Activated CD4-positive, alpha-beta T cell treated with anti-CD3 and anti-CD28 coated beads, Interleukin-2, amount 50 U/mL, for 48 hours (primary cell): ENCODE measurements at regions not wholly inside any gene's neighbourhood (a gene's known extent, or its start where the extent isn't known, plus 50 kb on each side); places are given as distances from the start of the nearest gene placed in this dataset.
"Not testable (repeated sequence)": the region's sequence is repeated elsewhere in the genome, so short reads cannot be mapped to it uniquely, and the experiment has no call there.

Experiments used
- DNase-seq, 2 experiments: peaks; one replicate each; pipeline ENCODE4 v3.0.0-alpha.2; 2020

DNA sequence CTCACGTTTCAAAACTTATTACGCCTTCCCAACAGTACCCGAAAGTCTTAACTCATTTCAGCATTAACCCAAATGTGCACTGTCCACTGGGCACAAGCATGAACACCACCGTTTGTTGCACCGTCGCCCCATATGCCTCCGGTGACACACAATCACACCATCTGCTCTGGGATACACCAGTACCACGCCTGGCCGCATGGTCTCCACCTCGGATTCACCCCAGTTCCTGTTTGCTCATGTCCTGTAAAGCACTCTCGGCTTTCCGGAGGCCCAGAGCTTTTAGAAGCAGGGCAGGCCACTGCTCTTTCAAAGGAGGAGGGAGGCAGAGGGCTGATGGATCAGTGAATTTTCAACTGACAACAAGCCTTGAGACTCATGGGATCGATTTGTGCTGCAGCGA, 1570.0 kb upstream of the DEFB115 start:
- DNase-seq = no peak

DNA sequence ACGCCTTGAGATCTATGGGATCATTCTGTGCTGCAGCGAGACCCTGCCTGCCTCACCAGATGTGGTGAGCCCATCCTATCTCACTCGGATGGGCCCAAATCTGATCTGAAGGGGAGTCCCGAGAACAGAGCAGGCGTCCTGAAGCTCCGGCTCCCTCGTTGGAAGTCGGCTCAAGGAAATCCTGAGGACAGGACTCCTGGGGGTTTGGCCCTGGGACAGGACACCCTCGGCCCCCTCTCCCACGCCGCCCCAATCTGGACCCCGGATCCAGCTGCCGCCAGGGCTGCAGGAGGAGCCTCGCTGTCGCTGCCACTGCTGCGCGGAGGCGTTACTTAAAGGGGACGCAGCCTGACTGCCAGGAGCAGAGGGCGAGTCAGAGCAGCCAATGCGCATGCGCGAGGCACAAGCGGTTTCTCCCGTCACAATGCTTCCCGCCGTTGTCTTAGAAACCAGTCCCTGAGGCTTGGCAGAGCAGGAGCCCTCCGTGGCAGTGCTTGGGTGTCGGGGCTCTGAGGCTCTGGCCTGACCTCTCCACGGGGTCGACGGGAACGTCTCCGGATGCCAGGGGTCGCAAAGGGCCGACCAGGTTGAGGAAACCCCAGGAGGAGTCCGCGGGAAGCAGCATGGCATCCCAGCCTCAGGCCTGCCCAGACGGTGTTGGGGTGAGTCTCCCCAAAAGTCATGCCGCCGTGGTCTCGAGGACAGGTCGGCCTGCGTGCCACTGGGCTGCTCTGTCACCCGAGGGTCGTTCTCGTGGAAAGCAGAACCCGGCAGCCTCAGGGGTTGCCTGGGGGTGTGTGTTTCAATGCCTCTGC, 1567.8 kb upstream of the DEFB115 start:
- DNase-seq = no peak

DNA sequence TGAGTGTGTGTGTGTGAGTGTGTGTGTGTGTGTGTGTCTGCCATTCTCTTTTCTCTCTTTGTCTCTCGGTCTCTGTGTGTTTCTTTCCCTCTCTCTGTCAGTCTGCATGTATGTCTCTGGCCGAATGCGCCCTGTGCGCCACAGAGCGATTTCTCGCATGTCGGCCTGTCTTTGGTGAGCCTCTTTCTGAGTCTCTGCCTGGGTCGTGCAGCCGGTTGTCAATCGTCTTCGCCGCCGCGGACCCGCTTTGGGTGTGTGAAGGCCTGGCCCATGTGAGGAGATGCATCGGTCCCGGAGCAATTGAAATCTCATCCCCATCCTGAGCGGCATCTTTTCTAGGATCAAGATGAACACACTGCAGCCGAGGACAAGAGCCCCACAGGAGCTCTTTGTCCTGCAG, 1567.2 kb upstream of the DEFB115 start:
- no peak for DNase-seq

DNA sequence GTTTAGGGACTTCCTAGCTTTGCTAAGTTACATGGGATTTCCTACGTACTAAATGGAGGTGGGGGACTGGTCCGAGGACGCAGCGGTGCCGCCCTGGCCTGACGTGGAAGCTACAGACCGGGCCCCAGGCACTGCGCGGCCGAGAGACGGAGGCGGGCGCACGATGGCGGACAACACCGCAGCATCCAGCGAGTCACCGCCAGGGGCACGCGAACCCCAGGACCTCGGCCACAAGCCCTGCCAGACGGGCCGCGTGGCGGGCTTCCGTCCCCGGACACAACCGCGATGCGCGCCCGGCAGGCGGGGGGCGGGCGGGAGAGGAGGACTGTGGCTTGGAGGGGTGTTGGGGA, 1516.9 kb upstream of the DEFB115 start:
- no peak for DNase-seq

DNA sequence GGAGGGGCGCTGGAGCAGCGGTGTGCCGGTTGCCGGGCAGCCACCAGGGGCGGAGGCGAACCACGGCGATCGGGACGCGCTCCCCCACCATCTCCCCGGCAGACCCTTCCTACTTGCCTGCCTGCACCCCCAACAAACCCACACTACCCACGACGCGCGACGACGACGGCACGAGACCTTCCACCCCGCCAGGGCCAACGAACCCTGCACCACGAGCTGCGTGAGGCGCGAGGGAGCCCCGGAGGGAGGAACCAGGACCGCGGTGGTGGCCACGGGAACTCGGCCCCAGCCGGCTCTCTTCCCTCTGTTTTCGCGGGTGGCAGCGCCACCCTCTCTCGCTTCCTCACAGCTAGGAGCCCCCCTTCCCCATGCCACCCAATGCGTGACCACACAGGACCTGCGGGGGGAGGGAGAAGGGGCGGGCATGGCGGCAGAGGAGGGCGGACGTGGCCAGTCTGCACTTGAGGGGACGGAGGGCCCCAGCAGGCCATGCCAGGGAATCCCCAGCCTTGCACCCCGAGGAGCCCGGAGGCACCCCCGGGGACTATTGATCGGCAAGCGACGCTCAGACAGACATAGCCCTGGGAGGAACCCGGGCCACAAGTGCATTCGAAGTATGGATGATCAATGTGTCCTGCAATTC, 1516.4 kb upstream of the DEFB115 start:
- DNase-seq = no peak

DNA sequence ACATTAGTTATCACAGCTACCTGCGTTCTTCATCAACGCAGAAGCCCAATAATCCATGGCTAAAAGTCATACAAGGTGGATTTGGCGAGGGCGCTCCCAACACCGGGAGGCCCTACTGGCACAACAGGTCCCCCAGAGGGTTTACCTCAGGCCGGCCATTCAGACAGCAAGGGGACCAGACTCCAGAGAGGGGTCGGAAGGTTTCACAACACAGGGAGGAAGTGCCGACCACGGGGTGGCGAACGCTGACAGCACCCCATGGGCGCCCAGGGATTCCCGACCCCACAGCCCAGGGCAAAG, 1515.9 kb upstream of the DEFB115 start:
- DNase-seq = no peak

DNA sequence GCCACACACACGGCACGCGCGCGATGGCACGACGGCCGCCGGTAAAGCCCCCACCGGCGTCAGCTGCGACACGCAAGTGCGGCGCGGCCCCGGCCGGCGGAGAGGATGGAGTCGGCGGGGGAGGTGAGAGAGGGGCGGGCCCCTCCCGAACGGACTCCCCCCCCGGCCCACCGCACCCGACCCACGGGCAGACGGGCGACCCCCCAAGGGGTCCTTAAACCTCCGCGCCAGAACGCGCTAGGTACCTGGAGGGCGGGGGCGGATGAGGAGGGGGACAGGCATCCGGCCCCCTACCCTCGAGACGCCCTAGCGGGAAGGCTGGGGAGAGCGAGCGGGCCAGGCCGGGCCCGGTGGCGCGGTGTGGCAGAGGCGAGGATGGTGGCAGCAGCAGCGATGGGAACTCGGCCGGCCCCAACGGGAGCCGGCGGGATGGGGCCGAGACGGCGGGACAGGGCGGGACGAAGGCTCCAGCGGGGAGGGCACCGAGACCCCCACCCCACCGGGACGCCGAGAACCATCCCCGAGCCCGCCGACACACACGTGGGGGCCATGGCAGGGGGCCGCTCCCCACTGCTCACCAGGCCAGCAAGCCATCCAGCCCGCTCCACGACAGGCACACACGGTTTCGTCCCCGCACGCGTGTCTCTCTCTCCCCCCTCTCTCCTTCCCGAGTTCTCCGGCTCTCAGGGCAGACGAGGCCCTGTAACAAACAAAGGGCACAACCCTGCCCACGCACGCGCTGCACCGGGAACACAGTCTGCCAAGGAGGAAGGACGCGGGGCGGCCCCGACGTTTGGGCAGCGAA, 1515.4 kb upstream of the DEFB115 start:
- no peak for DNase-seq

DNA sequence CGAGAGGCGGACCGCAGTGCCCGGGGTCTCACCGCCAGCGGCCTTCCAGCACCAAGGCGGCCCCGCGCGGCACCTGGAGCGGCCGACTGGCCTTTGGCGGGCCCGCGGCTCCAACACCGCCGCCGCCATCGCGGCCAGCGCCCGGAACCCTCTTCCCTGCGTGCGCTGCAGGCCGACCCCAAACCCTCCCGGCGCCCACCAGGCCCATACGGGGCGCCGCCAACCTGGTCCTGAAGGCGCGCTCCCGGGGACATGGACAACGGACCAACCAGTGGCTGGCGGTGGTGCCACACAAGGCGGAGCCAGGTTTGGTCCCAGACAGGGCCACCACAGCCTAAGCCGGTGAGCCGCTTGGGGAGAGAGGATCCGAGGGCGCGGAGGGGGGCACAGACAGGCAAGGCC, 1514.8 kb upstream of the DEFB115 start:
- DNase-seq = no peak

DNA sequence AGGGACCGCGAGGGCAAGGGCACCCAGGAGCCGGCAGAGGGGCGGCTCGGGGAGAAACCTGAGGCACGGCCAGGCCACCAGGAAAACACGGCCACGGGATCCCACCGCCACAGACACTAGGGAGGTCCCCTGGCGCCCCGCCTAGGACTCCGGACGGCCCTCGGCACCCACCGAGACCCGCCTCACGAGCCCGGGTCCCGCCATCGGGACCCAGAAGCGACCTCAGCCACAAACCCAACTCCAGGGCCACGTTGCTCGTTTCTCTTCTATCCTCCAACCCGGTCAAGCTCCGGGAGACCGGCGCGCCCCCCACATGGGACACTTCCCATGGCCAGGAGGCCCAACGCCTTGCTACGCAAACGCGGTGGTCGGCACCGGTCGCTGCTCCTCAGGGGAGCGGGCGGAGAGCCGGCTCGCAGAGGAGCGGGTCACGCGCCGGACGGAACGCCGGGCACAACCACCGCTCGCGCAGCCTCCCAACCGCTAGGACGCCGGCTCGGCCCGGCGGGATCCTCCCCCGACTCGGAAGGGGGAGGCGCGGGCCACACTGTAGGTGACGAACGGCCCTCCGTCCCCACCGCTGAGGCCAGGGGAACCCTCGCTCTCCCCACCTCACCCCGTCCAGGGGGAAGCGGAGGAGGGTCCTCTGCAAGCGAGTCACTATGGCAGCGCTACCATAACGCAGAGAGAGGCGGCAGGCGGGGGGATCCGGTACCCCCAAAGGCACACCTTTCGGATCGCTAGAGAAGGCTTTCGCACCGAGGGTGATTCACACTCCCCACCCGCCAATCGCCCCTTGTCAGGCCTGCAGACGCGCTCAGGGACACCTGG, 1514.1 kb upstream of the DEFB115 start:
- DNase-seq = no peak

DNA sequence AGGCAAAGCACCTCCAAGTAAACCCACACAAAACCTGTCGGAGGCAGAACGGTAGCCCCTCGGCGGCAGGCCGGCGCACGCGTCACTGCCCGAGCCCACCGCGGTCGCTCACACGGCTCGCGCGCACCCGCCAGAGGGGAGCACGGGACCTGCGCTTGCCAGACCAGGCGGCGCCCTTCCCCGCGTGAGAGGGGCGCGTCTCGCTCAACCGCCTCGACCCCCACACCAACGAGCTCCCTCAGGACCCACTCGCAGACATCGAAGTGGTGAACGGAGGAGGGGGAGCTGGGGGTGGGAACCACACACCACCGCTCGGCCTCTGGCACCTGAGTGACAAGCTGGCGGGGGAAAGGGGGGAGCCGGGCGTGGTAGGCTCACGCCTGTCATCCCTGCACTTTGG, 1513.4 kb upstream of the DEFB115 start:
- DNase-seq = no peak

DNA sequence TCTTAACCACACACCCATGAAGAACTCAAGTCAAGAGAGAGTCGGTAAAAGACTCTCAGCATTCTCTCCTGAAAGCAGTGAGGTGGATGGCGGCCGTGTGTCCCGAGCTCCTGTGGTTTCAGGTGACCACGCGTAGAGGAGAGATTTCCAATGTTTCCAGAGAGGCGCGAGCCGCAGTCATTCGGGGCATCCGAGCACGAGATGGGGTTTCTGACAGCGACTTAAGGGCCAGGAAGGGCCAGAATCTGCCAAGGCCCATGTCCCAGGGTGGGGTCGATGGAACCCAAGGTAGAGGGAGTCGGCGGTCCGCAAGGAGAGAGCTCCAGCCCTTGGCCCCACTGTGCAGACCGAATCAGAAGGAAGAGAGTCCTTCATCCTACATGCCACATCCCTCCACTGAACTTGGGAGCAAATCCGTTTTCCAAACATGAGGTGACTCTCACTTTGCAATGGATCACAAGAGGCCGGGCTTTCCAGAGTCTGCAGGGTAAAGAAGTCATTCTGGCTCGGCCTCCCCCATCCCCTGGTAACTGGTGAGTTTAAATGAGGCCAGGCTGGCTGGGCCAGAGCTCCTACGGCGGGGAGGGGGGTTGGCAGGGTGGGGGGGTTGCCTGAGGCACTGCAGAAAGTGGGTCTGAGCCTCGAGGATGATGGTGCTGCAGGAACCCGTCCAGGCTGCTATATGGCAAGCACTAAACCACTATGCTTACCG, 1511.8 kb upstream of the DEFB115 start:
- not testable (repeated sequence) for DNase-seq

DNA sequence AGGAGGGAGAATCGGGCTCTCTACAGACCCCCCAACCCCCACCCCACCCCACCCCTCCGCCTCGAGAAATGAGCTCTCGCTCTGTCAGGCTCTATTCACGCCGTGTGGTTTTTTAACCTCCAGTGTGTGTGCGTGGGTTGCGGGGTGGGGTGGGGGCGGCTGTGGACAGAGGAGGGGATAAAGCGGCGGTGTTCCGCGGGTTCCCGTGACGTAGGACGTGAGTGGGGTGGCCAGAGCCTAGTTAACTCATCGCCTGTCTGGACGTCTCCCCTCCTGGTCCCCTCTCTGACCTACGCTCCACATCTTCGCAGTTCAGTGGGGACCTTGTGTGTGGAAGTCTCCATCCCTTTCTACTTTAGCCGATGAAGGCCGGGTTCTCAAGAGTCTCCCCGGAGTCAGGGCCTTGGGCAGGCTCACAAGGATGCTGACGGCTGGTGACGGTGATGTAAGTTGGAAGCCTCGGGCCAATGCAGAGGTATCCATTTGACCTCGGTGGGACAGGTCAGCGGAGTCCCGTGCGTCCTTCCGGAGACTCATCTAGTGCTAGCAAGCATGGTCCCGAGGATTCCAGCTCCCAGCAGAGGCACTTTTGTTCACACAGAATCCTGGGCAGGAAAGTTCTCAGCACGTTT, 1507.1 kb upstream of the DEFB115 start:
- no peak for DNase-seq

DNA sequence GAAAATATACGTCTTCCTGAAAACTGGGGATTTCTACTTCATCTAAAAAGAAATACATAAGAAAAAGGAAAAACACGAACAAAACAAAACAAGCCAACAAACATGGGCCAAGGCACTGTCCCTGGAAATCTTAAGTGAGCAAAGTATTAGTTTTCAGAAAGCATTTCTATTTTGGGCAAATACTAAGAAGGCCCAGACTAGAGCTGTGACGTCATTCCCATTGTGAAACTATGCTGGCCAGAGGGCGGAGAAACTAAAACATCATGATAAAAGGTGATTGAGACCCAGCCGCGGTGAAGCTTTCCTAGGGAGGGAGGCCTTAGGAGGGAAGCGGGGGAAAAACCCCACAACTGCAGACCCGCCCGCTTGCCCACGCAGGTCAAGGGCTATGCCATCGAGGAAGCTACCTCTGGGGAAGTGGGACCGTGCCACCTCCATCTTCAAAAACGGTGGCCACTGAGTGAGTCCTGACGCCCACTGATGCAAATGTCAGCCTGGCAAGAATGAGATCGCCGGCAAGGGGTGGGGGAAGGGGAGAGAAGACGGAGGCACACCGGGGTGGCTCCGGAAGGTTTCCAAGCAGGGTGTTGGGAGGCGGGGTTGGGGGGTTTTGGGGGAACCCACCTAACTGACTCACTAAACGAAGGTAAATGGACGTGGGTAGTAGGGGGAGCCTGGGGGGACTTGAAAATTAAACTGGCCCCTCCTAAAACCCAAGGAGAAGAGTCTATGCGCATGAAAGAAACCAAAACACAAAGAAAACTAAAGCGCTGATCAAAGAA, 1504.6 kb upstream of the DEFB115 start:
- DNase-seq = not testable (repeated sequence)

DNA sequence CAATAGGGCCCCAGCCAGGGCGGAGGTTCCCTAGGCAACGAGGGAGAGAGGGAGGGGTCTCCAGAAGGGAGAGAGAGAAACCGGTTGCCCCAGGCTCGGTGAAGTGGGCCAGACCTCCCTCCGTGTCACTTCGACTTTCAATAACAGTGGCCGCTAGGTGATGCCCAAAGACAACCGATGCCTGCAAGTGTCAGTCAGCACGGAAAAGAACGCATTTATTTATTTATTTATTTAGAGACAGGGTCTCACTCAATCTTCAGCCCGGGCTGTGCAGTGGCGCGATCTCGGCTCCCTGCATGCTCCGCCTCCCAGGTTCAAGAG, 1504.1 kb upstream of the DEFB115 start:
- not testable (repeated sequence) for DNase-seq

DNA sequence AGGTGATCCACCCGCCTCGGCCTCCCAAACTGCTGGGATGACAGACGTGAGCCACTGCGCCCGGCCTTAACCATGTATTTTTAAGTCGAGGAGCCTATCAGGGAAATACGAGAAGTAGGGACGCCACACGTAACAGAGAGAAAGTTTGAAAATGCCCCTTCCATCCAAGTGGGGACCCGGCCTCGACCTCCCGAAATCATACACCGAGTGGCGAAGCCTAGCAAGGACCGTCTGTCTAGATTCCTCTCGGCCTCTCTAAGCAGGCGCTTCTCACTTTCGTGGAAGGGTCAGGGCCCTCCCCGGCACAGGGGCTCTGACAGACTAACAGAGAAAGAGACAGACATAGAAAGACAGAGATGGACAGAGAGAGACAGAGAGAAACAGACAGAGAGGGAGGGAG, 1503.6 kb upstream of the DEFB115 start:
- not testable (repeated sequence) for DNase-seq

DNA sequence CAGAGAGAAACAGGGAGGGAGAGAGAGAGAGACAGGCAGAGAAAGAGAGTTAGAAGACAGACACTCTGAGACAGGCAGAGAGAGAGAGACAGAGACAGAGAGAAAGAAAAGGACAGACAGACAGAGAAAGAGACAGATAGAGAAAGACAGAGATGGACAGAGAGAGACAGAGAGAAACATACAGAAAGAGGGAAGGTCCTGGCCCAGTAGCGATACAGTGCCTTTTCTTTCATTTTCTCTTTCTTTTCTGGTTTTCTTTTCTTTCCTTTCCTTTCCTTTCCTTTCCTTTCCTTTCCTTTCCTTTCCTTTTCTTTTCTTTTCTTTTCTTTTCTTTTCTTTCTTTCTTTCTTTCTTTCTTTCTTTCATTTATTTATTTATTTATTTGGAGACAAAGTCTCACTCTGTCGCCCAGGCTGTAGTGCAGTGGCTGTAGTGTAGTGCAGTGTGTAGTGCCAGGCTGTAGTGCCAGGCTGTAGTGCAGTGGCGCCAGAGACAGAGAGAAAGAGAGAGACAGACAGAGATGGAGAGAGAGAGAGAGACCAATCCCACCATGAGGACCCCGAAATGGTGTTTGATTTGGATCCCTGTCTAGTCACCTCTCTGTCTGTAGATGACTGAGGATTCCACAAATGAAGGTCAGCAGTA, 1501.5 kb upstream of the DEFB115 start:
- not testable (repeated sequence) for DNase-seq

DNA sequence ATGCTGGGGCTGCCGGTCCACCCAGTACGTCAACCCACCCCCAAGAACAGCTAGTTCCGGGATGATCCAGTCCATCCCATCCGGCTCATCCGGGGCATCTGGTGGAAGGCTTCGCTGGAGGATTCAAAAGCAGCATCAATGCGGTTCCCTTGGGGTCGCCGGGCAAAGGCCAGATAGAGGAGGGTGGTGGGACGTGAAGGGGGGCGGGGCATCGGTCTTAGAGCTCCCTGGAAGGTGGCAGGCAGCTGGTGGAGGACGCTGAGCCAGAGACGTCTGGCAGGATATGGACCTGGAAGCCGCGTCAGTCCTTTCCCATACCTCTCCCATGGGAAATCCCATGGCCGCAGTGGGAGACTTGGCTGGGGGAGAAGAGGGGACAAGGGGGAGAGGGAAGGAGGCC, 1500.8 kb upstream of the DEFB115 start:
- no peak for DNase-seq

DNA sequence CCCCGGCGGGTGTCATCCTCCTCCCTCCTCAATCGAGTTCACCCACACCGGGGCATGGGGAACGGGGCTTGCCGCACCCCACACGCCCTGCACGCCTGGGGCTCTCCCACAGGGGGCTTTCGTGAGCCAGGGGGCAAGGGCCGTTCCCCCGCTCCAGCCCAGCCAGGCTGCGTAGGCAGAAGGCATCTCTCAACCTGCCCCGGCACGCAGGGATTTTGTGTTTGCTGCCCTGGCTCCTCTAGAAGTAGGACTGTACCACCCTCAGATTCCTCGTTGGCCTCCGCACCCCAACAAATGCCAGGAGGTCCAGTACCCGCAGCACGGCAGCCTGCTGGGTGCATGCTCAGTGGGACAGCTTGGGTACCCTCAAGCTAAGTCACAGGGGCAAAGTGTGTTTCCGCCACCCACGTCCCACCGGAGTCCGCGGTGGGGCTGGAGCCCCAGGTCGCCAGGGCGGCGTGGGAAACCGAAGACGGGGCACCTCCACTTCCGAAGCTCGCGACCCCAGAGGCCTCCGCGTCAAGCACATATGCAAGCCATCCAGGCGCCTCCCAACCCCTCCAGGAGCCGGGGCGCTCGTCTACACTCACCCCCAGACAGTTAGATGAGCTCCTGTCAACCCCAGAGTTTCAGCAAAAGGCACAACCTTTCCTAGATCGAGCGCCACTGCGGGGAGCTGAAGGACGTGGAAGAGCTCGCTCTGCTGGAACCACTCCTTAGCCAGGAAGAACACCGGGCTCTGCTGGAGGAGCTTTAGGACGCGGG, 1495.7 kb upstream of the DEFB115 start:
- not testable (repeated sequence) for DNase-seq

DNA sequence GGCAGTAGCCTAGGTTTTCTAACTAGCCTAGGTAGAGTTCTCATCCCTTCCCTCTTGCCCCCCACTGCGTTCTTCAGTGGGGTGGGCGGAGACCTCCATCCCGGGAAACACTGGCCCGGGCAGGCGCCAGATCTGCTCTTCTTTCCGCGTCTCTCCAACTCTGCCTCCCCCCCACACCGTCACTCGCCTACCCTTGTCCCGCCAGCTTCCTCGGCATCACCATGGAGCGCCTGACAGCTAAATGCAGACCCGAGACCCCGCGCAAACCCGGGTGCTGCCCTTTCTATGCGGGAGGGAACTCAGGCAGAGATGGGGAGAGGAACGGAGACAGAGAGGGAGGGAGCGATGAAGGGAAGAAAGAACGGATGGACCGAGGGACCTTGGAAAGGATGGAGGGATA, 1494.8 kb upstream of the DEFB115 start:
- no peak for DNase-seq
